Stimulated activated CD4-positive, alpha-beta T cell treated with anti-CD3 and anti-CD28 coated beads, Interleukin-1b, Interleukin-23, amount 100 ng/mL, for 1 hour (primary cell): ENCODE measurements at regions not wholly inside any gene's neighbourhood (a gene's known extent, or its start where the extent isn't known, plus 50 kb on each side); places are given as distances from the start of the nearest gene placed in this dataset.

Experiments
- DNase-seq, 2 donors: peaks; one replicate each; pipeline ENCODE4 v3.0.0-alpha.2; 2020; ENCODE audit warnings: low read depth in 2 of 2

DNA sequence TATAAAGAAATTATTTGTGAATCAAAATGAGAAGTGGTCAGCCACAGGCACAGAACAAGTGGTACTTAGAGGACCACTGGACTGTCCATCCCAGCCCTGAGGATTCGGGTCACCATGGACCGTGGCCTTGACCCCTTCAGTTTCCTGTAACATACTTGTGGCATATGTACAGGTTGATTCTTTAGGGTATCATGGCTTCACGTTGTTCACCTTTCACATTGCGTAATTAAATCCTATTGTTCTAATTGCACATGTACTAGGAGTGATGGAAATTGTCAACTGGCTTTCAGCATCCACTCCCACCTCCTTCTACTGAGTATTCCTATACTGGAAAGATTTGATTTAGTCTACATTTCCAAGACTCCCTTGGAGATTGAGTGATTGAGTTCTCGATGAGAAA, 148.3 kb upstream of the GJB5 start:
- DNase-seq = no peak

DNA sequence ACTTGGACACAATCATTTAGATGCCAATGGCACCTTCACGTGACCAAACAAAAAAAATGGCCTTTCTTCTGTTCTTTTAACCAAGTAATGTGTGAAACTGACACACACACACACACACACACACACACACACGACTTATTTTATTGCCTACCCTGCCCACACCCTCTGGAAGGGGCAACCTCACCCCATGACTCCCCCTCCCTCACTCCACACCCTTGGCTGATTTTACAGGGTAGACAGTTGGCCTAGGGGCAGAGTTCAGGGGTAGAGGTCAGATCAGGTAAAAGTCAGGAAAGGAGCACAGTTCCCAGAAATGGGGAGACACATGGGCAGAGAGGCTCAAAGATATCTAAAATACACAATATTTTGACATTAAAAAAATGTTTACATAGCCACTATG, 144.8 kb upstream of the GJB5 start:
- DNase-seq = no peak

DNA sequence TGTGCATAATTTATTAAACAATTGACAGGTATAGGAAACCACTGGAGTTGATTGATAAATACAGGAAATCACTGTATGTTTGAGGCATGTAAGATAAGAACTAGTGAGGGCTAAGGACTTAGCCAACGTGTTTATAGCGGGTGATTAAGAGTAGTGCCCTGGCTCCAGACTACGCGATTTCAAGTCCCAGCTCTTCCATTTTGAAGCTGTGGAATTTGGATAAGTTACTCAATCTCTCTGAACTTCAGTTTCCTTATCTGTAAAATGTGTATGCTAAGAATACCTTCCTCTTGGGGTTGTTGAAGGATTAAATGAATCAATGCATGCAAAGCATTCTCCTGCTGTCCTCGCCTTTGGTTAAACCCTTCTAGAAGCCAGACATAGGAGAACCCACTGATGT, 143.3 kb upstream of the GJB5 start:
- DNase-seq = no peak

DNA sequence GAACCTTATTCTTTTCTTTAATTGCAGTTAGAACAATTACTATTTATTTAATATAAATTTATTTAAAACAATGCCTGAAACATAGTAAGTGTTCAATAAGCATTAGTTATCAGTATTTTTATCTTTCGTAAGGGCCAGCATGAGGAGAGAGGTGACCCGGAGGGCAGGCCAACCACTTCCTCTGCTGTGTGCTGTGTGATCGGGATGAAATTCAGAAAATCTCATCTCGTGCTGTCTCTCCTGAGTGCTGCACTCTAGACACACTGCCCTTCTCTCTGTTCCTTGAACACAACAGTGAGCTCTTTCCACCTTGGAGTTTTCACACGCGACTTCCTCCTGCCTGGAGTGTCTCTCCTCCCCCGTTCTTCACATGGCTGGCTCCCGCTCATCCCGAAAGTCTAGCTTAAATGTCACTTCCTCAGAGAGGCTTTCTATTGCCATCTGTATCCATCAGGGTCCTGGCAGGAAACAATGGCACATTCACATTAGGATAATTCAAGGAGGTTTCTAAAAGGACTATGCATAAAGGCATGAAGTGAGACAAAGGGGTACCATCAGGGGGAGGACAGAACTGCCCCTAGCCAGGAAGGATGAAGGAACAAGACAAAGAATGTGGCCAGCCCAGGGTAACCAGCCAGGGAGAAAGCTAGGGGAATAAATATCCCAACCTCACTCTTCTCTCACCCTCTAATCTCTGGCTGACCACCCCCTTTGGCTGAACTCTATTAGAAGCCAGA, 142.6 kb upstream of the GJB5 start:
- DNase-seq = no peak

DNA sequence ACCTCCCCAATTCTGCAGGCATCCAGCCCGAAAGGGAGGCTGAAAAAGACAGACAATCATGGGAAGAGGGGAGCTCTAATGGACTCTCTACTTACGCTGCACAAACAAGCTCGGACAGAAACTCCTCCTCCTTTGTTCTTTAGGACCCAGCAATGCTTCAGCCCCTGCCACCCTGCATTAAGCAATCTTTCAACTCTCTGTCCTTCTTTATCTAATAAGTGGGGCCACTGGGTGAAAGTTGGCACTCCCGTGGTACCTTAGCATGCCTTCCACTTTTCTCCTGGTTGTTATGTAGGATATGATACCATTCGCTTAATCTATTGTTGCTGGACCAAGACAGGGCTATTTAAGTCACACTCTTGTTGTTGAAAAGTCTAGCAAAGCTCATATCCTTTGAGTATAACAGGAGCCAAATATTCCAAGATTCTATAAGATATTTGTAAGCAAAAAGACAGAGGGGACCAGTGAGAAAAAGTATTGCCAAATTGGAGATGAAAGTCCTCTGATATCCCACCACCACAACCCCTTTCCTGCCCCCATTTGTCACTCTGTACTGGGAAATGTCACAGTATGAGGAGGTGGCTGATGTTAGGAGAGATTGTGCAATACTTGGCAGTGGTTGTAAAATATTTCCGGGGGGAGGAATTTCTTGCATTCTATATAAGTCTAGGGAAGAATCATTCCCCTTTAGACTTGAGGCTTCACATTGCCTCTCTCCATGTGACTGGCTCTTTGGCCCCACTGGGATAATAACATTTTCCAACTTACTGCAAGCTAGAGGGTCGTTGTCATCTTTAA, 137.3 kb upstream of the GJB5 start:
- DNase-seq = no peak

DNA sequence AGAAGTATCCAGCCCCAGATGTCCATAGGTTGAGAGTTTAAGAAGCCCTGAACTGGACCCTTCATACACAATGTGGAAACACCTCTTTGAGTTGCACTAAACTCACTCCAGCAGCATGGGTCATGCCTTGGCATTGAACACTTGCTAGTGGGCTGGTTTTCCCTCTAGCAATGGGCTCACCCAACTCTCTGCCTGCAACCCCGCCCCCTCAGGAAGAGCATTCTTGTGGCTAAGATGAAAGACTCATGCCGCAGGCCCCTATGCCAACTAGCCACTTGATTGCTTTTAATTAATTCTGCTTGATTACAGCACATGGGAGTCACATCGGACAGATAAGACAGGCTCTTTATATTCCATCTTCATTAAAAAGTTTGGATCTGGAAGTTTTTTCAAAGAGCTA, 136.5 kb upstream of the GJB5 start:
- no peak for DNase-seq

DNA sequence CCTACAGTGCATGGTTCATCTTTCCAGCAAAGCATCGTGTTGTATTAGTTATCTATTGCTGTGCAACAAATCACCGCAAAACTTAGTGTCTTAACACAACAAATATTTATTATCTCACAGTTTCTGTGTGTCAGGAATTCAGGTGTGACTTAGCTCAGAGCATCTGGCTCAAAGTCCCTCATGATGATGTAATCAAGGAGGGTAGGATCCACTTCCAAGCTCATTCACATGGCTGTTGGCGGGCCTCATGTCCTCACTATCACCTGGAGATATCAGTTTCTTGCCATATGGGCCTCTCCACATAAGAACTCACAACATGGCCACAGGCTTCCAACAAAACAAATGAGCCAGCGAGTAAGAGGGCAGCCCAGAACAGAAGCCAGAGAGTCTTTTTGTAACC, 135.6 kb upstream of the GJB5 start:
- no peak for DNase-seq

DNA sequence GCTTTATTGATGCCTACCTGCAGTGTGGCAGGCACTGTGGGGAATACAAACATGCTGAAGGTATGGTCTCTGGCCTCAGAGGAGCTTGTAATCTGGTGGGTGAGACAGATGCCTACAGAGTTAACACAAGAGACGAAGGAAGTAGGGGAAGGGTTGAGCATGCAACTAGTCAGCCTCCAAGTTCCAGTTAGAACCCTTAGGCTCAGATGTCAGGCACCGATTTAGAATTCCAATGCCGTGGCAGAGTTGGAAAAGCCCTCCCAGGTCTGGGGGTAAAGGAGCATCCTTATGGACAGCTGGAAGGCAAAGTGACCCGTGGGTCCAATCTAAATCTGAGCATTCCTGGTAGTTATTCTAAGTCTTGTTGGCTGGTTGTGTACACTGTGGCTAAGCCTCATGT, 132.9 kb upstream of the GJB5 start:
- no peak for DNase-seq

DNA sequence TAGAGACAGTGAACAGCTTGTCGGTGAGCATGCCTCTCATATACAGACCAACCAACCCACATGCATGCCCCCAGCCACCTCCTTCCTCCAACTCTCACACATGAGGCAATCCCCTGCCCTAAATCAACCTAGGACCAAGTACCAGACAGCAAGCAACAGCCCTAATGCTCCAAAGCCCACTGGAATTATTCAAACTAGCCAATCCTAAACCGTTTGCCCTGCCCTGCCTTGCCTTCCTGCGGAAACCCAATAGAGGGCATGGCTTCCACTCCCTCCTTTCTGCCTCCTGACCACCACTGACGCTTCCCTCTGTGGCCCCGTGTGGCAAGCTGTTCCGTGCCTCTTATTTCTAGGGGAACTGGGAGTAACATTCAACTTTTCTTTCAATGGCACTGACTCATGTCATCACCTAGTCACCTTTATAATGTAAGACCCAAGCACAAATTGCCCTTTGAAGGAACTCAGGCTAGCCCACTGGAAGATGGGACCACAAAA, 129.3 kb upstream of the GJB5 start:
- no peak for DNase-seq

DNA sequence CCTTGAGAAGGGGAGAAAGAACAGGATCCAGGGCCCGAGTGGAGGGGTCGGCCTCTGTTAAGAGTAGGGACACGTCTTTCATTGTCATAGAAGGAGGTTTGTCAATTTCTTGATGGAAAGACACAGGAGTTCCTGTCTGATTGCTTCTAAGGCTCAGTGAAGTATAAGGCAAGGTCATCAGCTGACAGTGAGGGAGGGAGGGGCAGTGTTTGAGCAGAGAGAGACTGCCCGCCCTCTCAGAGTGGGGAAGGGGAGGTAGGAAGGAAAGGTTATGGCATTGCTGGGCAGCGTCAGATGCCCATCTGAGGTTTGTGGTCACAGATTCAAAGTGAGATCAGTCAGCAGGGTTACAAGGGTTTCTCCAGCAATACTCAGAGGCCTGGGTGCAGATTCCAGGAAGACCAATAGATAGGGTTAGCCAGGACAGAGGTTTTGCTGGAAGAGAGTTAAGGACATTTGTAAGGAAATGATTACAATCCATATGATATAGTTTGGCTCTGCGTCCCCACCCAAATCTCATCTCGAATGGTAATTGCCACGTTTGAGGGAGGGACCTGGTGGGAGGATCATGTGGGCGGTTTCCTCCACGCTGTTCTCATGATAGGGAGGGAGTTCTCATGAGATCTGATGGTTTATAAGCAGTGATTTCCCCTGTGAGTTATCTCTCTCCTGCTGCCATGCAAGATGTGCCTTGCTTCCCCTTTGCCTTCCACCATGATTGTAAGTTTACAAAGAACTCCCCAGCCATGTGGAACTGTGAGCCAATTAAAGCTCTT, 127.2 kb upstream of the GJB5 start:
- DNase-seq = no peak

DNA sequence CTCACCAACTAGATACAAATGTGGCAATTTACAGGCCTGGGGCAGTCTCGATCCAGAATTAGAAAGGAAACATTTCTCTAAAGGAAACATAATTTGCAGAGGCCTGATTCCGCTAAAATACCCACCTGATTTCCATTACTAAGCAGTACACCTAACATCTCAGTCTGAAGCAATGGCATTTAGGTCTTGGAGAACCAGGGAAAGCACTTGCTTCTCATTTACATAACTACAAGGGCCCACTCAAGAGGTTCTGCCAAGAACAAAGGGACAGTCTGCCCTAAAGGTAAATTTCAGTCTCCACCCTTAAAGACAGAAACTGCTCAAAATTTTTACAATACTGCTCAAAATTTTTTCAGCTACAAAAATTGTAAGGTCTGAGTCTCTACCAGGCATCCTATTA, 123.7 kb upstream of the GJB5 start:
- no peak for DNase-seq

DNA sequence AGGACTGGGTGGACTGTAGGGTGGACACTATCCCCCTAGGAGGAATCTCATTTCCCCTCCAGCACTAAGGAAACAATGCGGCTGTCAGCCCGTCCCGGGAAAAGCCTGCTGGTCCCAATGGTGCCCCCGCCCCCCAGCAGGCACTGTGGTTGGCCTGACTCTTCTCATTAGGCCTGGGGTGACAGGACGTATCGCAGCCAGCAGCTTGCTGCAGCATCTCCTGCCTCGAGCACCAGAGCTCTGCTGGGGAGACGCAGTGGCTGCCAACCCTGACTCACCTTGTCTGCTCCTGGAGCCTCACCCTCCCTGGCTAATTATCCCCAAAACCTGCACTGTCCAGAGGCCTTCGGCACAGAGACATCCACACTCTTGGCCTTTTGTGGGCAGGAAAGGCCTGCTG, 115.1 kb upstream of the GJB5 start:
- no peak for DNase-seq

DNA sequence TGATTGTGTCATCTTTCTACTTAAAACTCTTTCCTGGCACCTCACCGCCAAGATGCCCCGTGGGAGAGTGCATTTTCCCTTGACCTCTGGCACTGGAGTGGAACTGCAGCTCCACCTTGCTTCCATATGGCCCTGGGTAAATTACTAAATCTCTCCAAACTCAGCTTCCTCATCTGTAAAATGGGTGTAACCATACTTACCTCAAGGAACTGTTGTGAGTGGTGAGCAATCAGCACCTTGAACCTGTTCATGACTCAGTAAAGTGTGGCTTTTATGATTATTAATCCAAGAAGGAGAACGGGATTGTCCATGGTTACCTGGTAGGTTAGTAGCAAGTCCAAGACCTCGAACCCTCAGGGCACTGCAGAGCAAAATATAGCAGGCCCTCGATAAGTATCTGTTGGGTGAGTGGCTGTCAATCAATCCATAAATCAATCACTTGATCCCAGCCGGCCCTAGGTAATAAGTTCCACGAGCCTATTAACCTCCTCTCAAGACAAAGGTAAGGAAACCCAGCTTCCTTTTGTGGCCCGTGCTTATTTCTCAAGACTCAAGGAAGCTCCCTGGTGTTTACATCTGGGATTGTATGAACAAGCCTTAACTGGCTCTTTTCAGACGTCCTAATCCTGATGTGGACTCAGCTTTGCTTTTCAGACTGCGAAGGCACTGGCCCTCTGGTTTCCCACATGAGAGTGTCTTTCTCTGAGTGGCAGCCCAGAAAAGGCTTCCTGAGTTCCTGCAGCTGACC, 114.0 kb upstream of the GJB5 start:
- no peak for DNase-seq

DNA sequence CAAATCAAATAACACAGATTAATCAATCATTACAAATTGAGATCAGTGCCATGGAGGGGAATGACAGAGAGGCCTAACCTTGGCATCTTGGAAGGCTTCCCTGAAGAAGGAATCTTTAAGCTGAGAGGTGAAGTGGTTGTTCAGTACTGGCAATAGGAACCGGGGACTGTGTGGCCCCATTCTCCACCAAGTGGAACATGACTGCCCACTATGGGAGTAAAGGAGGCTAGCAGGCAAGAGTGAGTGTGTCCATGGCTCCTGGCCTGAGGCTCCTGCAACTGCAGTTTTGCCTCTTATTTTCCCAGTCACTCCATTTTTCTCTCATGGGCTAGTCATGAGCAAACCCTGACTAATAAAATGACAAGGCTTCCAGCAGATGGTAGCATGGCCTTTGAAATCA, 112.2 kb upstream of the GJB5 start:
- DNase-seq = no peak

DNA sequence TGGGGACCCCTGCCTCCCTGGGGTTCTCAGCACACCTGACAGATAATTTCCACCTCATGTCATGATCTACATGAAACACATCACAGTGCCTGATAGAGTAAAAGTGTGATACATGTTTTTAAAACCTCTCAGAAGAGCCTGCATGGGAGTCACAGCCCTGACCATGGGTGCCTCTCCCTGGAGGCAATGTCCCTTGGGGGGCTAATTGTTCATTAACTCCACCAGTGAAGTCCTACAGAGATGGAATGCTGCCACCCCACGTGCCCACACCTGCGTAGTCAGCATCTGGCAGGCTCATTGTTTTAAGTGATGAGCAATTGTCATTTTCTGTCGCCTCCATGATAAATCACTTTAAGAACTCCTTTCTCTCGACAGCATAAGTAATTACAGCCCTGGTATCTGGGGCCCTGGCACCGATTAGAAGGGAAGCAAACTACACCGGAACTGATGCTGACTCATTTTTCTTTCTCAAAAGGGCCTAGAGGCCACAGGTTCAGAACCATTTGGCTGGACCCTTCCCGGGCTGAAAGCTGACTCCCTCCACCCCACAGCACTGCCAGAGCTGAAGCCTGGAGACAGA, 109.6 kb upstream of the GJB5 start:
- DNase-seq = no peak

DNA sequence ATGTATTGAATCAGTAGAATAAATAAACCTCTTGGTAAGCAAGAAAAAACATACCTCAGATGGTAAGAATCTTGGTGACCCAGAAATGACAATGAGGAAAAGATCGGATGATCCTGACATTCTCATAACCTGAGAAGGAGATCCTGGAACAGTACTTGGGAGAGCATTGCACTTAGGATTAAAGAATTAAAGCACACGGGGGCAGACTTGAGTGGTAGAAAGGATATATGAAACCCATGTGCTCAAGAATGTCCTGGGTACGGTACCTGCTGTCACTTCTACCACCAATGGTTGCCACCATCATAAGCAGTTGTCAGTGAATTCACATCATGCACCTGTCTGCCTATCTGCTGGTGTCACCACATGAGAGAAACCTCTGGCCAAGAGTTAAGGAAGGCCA, 108.9 kb upstream of the GJB5 start:
- DNase-seq = no peak

DNA sequence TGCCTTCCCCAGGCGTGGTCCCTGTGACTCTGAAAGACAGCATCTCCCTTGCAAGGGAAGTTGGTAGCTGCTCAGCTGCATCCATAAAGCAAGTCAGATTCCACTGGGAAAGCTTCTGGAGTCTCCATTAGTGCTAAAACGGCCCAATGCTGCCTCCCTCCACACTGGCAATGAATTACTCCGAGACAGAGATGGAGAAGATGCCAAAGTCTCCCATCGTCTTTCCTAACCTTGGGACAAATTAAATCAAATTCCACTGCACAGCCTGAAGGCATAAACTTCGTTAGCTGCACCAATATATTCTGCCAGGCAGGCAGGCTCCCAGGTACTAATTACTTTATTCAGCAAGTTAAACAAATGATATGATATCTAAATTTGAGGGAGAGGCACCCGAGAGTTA, 106.3 kb upstream of the GJB5 start:
- DNase-seq = no peak

DNA sequence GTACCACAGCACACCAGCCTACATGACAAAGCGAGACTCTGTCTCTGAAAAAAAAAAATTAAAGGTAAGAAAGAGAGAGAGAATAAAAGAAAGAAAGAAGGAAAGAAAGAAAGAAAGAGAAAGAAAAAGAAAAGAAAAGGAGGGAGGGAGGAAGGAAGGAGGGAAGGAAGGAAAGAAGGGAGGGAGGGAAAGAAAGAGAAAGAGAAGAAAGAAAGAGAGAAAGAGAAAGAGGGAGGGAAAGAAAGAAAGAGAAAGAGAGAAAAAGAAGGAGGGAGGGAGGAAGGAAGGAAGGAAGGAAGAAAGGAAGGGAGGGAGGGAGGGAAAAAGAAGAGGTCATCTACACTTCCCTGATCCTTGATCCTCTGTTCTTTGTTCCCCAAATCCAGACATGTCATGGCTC, 104.8 kb upstream of the GJB5 start:
- DNase-seq = no peak

DNA sequence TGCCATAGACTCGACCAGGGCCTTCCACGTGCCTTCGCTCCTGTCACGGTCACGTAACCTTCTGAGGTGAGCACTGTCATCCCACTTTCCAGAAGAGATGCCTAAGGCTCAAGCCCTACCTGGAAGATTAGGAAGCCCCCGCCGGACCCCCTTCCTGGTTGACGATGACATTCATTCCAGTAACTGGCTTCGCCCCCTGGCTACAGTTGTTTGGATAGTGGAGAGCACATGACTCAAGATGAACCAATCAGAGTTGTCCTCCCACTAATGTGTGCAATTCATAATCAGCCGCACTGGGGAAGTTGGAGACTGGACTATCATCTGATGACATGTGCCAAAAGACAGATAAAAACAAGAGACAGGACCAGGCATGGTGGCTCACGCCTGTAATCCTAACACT, 104.0 kb upstream of the GJB5 start:
- DNase-seq = no peak

DNA sequence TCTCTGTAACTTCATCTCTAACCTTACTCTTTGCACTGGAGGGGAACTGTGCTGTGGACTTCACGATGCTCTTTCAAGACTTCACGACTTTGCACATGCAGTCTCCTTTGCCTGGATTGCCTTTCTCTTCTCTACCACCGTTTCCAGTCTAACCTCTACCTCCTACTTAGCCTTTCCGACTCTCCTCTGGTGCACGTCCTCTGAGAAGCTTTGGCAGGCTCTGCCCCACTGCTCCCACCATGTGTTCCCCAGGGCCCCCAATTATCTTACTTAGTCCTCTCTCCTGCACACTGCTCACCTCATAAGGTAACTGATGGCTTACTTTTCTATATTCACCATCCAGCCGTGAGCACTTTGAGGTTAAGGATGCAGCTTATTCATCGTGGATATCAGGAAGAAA, 101.7 kb upstream of the GJB5 start:
- no peak for DNase-seq

DNA sequence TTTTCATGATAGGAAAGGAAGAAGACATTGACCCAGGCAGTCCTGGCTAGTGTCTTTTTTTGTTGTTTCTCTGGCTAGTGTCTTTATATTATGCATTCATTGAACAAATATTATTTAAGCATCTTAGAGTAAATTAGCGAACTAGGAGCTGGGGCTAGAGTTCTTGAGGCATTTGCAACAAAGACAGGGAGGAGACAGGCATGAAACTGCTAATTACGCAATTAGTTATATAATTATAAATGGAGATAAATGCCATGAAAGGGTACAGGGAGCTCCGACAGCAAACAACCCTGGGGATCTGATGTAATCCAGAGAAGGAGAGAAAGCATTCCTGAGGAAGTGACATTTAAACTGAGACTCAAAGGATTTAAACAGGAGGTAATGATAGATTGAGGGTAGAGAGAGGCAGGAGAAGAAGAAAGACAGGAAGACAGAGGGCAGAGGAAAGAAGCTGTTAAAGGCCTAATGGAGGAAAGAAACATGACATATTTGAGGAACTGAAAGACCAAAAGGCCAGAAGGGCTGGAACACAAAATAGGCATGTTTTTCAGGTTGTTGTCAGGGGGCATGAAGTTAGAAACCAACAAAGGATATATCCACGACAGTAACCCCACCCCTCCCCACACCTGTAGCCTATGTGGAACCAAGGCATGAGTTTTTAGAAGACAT, 99.5 kb upstream of the GJB5 start:
- no peak for DNase-seq
